ENCODE measurements at regions not wholly inside any gene's neighbourhood (a gene's known extent, or its start where the extent isn't known, plus 50 kb on each side); places are given as distances from the start of the nearest gene placed in this dataset.

GRCh38 chr9:79895232-79895631 is 323.5 kb downstream of the TLE4 start:
- no peak overlapping the region for H3K4me3 Mint-ChIP-seq (ENCODE audit: low read depth)
- no peak for DNase-seq (ENCODE audit: low spot score, unreplicated experiment)
- TF ChIP-seq, protein P1, sequence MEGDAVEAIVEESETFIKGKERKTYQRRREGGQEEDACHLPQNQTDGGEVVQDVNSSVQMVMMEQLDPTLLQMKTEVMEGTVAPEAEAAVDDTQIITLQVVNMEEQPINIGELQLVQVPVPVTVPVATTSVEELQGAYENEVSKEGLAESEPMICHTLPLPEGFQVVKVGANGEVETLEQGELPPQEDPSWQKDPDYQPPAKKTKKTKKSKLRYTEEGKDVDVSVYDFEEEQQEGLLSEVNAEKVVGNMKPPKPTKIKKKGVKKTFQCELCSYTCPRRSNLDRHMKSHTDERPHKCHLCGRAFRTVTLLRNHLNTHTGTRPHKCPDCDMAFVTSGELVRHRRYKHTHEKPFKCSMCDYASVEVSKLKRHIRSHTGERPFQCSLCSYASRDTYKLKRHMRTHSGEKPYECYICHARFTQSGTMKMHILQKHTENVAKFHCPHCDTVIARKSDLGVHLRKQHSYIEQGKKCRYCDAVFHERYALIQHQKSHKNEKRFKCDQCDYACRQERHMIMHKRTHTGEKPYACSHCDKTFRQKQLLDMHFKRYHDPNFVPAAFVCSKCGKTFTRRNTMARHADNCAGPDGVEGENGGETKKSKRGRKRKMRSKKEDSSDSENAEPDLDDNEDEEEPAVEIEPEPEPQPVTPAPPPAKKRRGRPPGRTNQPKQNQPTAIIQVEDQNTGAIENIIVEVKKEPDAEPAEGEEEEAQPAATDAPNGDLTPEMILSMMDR (IDR thresholded peaks at IDR 0.05; ENCODE audit: unreplicated experiment): no peak
- H3K27ac Mint-ChIP-seq: no peak overlapping the region
- H3K36me3 Mint-ChIP-seq (ENCODE audit: insufficient read depth): no peaks in the 10 kb centered on the region
- H3K4me1 Mint-ChIP-seq (ENCODE audit: low read depth): peaks cover 4% of the 10 kb centered on the region
- peaks cover 21% of the 10 kb centered on the region for H3K27me3 Mint-ChIP-seq
- H3K9me3 Mint-ChIP-seq (ENCODE audit: low read depth): no peaks in the 10 kb centered on the region

GRCh38 chr9:79889369-79889768 is 317.6 kb downstream of the TLE4 start:
- no peak overlapping the region for H3K4me3 Mint-ChIP-seq (ENCODE audit: low read depth)
- H3K36me3 Mint-ChIP-seq (ENCODE audit: insufficient read depth): no peaks in the 10 kb centered on the region
- TF ChIP-seq, protein P1 (IDR thresholded peaks at IDR 0.05; ENCODE audit: unreplicated experiment): no peak
- DNase-seq (ENCODE audit: low spot score, unreplicated experiment): no peak
- H3K9me3 Mint-ChIP-seq (ENCODE audit: low read depth): no peaks in the 10 kb centered on the region
- H3K27me3 Mint-ChIP-seq: peaks cover 34% of the 10 kb centered on the region
- H3K27ac Mint-ChIP-seq: no peak overlapping the region
- H3K4me1 Mint-ChIP-seq (ENCODE audit: low read depth): no peaks in the 10 kb centered on the region

- DNase-seq (ENCODE audit: low spot score, unreplicated experiment): no peak
- Mint-ChIP-seq H3K9me3 (ENCODE audit: low read depth) (no peaks in the 10 kb centered on the region), H3K4me1 (ENCODE audit: low read depth) (no peaks in the 10 kb centered on the region), H3K27ac (no peak overlapping the region), H3K36me3 (ENCODE audit: insufficient read depth) (no peaks in the 10 kb centered on the region), H3K27me3 (peaks cover 35% of the 10 kb centered on the region), H3K4me3 (ENCODE audit: low read depth) (no peak overlapping the region)
- TF ChIP-seq, protein P1 (IDR thresholded peaks at IDR 0.05; ENCODE audit: unreplicated experiment): no peak
Observed at GRCh38 chr9:79885093-79885857, 313.5 kb downstream of the TLE4 start.

- DNase-seq (ENCODE audit: low spot score, unreplicated experiment): no peak
- no peaks in the 10 kb centered on the region for H3K9me3 Mint-ChIP-seq (ENCODE audit: low read depth)
- no peaks in the 10 kb centered on the region for H3K4me1 Mint-ChIP-seq (ENCODE audit: low read depth)
- no peaks in the 10 kb centered on the region for H3K36me3 Mint-ChIP-seq (ENCODE audit: insufficient read depth)
- no peak overlapping the region for H3K4me3 Mint-ChIP-seq (ENCODE audit: low read depth)
- H3K27me3 Mint-ChIP-seq: peaks cover 35% of the 10 kb centered on the region
- TF ChIP-seq, protein P1 (IDR thresholded peaks at IDR 0.05; ENCODE audit: unreplicated experiment): no peak
- no peak overlapping the region for H3K27ac Mint-ChIP-seq
Observed at GRCh38 chr9:79884546-79884945, 312.8 kb downstream of the TLE4 start.

DNA sequence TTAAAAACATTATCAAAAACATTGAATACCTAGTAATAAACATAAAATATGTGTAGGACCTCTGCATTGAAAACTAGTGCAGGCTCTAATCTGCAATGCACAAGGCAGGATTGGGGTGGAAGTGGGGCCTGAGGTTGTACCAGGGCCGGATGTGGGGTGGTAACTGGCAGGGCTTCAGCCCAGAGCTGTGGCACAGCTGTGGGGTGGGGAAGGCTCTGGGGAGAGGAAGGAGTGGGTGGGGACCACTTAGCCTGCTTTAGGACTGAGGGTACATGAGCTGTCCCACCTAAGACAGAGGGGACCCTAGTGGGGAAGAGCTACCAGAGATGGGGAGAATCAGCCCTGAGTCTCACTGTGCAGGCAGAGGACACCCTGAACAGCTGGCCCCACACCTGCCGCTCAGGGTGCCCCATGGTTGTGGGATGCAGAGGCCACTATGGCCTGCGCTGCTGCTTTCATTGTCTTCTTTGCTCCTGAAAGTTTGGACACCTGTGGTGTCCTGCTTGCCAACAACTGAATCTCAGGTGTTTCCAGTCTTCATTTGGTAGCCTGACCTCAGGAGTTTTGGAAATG is 311.4 kb downstream of the TLE4 start:
- Mint-ChIP-seq H3K9me3 (ENCODE audit: low read depth) (no peaks in the 10 kb centered on the region), H3K4me1 (ENCODE audit: low read depth) (no peaks in the 10 kb centered on the region), H3K36me3 (ENCODE audit: insufficient read depth) (no peaks in the 10 kb centered on the region), H3K27me3 (peaks cover 29% of the 10 kb centered on the region), H3K4me3 (ENCODE audit: low read depth) (no peak overlapping the region), H3K27ac (no peak overlapping the region)
- no peak for DNase-seq (ENCODE audit: low spot score, unreplicated experiment)
- TF ChIP-seq, protein P1 (IDR thresholded peaks at IDR 0.05; ENCODE audit: unreplicated experiment): no peak

Measured in progenitor cell of endocrine pancreas (in vitro differentiated cells).